Fibroblast of lung (primary cell): ENCODE measurements at regions not wholly inside any gene's neighbourhood (a gene's known extent, or its start where the extent isn't known, plus 50 kb on each side); places are given as distances from the start of the nearest gene placed in this dataset.

Source experiments
- DNase-seq, 2 donors: peaks; one replicate each; pipeline versions ENCODE4 v3.0.0 to v3.0.0-alpha.2; 2010; ENCODE audit warnings: low read depth in 2 of 2
- H2AFZ ChIP-seq: 2 replicates; pipeline ENCODE4 v1.5.1; 2012; ENCODE audit warnings: low read length, control low read depth, inconsistent platforms
- H3K27ac ChIP-seq: 2 replicates; pipeline ENCODE4 v1.5.1; 2011; ENCODE audit warnings: low read length, control low read depth; ENCODE audit not compliant: insufficient read depth
- H3K27me3 ChIP-seq: 2 replicates; pipeline ENCODE4 v1.5.1; 2011; ENCODE audit warnings: mild to moderate bottlenecking, low read length; ENCODE audit not compliant: control insufficient read depth, insufficient read depth
- H3K36me3 ChIP-seq: 2 replicates; pipeline ENCODE4 v1.5.1; 2011; ENCODE audit warnings: low read length; ENCODE audit not compliant: control insufficient read depth, insufficient read depth
- H3K4me1 ChIP-seq: 2 replicates; pipeline ENCODE4 v1.5.1; 2011; ENCODE audit warnings: low read length; ENCODE audit not compliant: control insufficient read depth, insufficient read depth; ENCODE audit errors: extremely low read depth
- H3K4me2 ChIP-seq: 2 replicates; pipeline ENCODE4 v1.5.1; 2011; ENCODE audit warnings: low read length, control low read depth; ENCODE audit not compliant: insufficient read depth; ENCODE audit errors: extremely low read depth
- H3K4me3 ChIP-seq, 4 experiments: fragments of 200-600 bp in 1 of 4; sonication (generic) in 1 of 4; replicated peaks in 1 of 4; 2 replicates each; pipeline ENCODE4 v1.5.1; 2011 to 2016; ENCODE audit warnings: low read length in 4 of 4, low read depth in 3 of 4, mild to moderate bottlenecking in 3 of 4, control low read depth in 2 of 4, inconsistent platforms in 1 of 4, mixed read lengths in 1 of 4; ENCODE audit not compliant: insufficient read depth in 1 of 4; ENCODE audit errors: control extremely low read depth in 1 of 4
- H3K79me2 ChIP-seq: 2 replicates; pipeline ENCODE4 v1.5.1; 2012; ENCODE audit warnings: mild to moderate bottlenecking, low read length, inconsistent platforms; ENCODE audit not compliant: control insufficient read depth, insufficient read depth
- H3K9ac ChIP-seq: 2 replicates; pipeline ENCODE4 v1.5.1; 2011; ENCODE audit warnings: mild to moderate bottlenecking, low read length, control low read depth; ENCODE audit not compliant: insufficient read depth
- H3K9me3 ChIP-seq: 2 replicates; pipeline ENCODE4 v1.5.1; 2012; ENCODE audit warnings: low read depth, low read length; ENCODE audit not compliant: control insufficient read depth, insufficient read depth
- H4K20me1 ChIP-seq: 2 replicates; pipeline ENCODE4 v1.5.1; 2011; ENCODE audit warnings: low read length; ENCODE audit not compliant: control insufficient read depth, insufficient read depth; ENCODE audit errors: extremely low read depth
- CTCF ChIP-seq, 2 donors: IDR thresholded peaks in 1 of 2; conservative IDR thresholded peaks in 1 of 2; 1 replicate in 1 of 2; 2 replicates in 1 of 2; pipeline ENCODE4 v1.5.1; 2011 to 2012; ENCODE audit warnings: low read length in 2 of 2, control low read depth in 1 of 2, inconsistent platforms in 1 of 2, low read depth in 1 of 2, mild to moderate bottlenecking in 1 of 2
- EZH2 ChIP-seq: IDR thresholded peaks from 2 replicates; pipeline ENCODE4 v1.5.1; 2012; ENCODE audit warnings: low read length, control low read depth, mild to moderate bottlenecking; ENCODE audit errors: missing control alignments

- no peak for DNase-seq
- Histone ChIP-seq H3K9ac (no peak overlapping the region), H3K4me1 (no peaks in the 10 kb centered on the region), H3K79me2 (no peaks in the 10 kb centered on the region), H2AFZ (no peak overlapping the region), H3K9me3 (no peaks in the 10 kb centered on the region), H4K20me1 (no peaks in the 10 kb centered on the region), H3K4me3 (no peak overlapping the region), H3K27ac (no peak overlapping the region), H3K36me3 (no peaks in the 10 kb centered on the region), H3K4me2 (no peak overlapping the region), H3K27me3 (no peaks in the 10 kb centered on the region)
- no peak for TF ChIP-seq EZH2
- TF ChIP-seq CTCF (conservative IDR thresholded peaks at IDR 0.05 in 1 of 2, IDR thresholded peaks at IDR 0.05 in 1 of 2; ENCODE audit: low read depth in 1 of 2, low read length in 2 of 2) = no peak
Measured at GRCh38 chr2:107757223-107757622, 69.5 kb upstream of the RGPD4 start.

GRCh38 chr2:107760620-107761364 is 65.9 kb upstream of the RGPD4 start:
- no peaks in the 10 kb centered on the region for H3K79me2 ChIP-seq
- H3K27ac ChIP-seq = no peak overlapping the region
- H3K9me3 ChIP-seq = no peaks in the 10 kb centered on the region
- H3K4me3 ChIP-seq = no peak overlapping the region
- no peak overlapping the region for H3K4me2 ChIP-seq
- H3K27me3 ChIP-seq = no peaks in the 10 kb centered on the region
- DNase-seq = no peak
- H2AFZ ChIP-seq = no peak overlapping the region
- no peaks in the 10 kb centered on the region for H3K36me3 ChIP-seq
- no peaks in the 10 kb centered on the region for H3K4me1 ChIP-seq
- TF ChIP-seq EZH2 (no peak), CTCF (conservative IDR thresholded peaks at IDR 0.05 in 1 of 2, IDR thresholded peaks at IDR 0.05 in 1 of 2; ENCODE audit: low read depth in 1 of 2, low read length in 2 of 2) (no peak)
- H4K20me1 ChIP-seq = no peaks in the 10 kb centered on the region
- no peak overlapping the region for H3K9ac ChIP-seq

DNA sequence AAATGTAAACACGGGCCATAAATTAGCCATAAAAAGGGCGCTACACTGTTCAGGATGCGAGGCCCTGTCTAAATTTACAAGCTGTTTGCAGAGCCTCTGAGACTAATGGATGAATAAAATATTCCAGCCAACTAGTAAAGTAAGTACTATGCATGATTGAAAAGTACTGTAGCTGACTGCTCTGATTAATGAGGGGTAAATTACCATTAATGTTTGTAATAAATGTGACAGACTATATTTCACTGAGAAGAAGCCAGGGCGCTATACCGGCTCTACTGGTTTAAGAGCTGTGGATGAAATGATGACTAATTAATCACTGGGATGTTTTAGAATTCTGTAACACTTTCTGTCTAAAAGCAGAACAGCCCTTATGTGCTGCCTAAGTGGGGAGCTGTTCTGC is 54.3 kb upstream of the RGPD4 start:
- Histone ChIP-seq H3K4me3 (no peak overlapping the region), H3K9me3 (no peaks in the 10 kb centered on the region), H3K4me2 (no peak overlapping the region), H3K36me3 (no peaks in the 10 kb centered on the region), H3K9ac (no peak overlapping the region), H4K20me1 (no peaks in the 10 kb centered on the region), H3K79me2 (no peaks in the 10 kb centered on the region), H3K27ac (no peak overlapping the region), H3K4me1 (no peaks in the 10 kb centered on the region), H2AFZ (no peak overlapping the region), H3K27me3 (no peaks in the 10 kb centered on the region)
- TF ChIP-seq EZH2 (no peak), CTCF (conservative IDR thresholded peaks at IDR 0.05 in 1 of 2, IDR thresholded peaks at IDR 0.05 in 1 of 2; ENCODE audit: low read depth in 1 of 2, low read length in 2 of 2) (no peak)
- no peak for DNase-seq
